ENCODE measurements at regions not wholly inside any gene's neighbourhood (a gene's known extent, or its start where the extent isn't known, plus 50 kb on each side); places are given as distances from the start of the nearest gene placed in this dataset.

- H3K4me3 ChIP-seq (ENCODE audit: low read length): no peak overlapping the region
- no peak for DNase-seq (ENCODE audit: low read depth, low spot score)
Measured at GRCh38 chr2:215684448-215685237, 248.8 kb upstream of the FN1 start.

GRCh38 chr2:215683295-215683694 is 247.4 kb upstream of the FN1 start:
- DNase-seq (ENCODE audit: low read depth, low spot score): no peak
- no peak overlapping the region for H3K4me3 ChIP-seq (ENCODE audit: low read length)

- no peak overlapping the region for H3K4me3 ChIP-seq (ENCODE audit: low read length)
- no peak for DNase-seq (ENCODE audit: low read depth, low spot score)
Measured at GRCh38 chr2:215681799-215682596, 246.1 kb upstream of the FN1 start.

- no peak overlapping the region for H3K4me3 ChIP-seq (ENCODE audit: low read length)
- peak; percentile 88 for DNase-seq (ENCODE audit: low read depth, low spot score)
Measured at GRCh38 chr2:215680605-215681598, 245.0 kb upstream of the FN1 start.

- no peak overlapping the region for H3K4me3 ChIP-seq (ENCODE audit: low read length)
- no peak for DNase-seq (ENCODE audit: low read depth, low spot score)
Measured at GRCh38 chr2:215678094-215678493, 242.2 kb upstream of the FN1 start.

GRCh38 chr2:215677481-215677880 is 241.6 kb upstream of the FN1 start:
- H3K4me3 ChIP-seq (ENCODE audit: low read length): no peak overlapping the region
- DNase-seq (ENCODE audit: low read depth, low spot score): no peak

- H3K4me3 ChIP-seq (ENCODE audit: low read length): no peak overlapping the region
- no peak for DNase-seq (ENCODE audit: low read depth, low spot score)
Measured at GRCh38 chr2:215672406-215672805, 236.5 kb upstream of the FN1 start.

- no peak overlapping the region for H3K4me3 ChIP-seq (ENCODE audit: low read length)
- no peak for DNase-seq (ENCODE audit: low read depth, low spot score)
Measured at GRCh38 chr2:215671691-215672090, 235.8 kb upstream of the FN1 start.

GRCh38 chr2:215671244-215671643 is 235.4 kb upstream of the FN1 start:
- H3K4me3 ChIP-seq (ENCODE audit: low read length): no peak overlapping the region
- no peak for DNase-seq (ENCODE audit: low read depth, low spot score)

- DNase-seq (ENCODE audit: low read depth, low spot score): no peak
- H3K4me3 ChIP-seq (ENCODE audit: low read length): no peak overlapping the region
Measured at GRCh38 chr2:215670396-215670795, 234.5 kb upstream of the FN1 start.

GRCh38 chr2:215668378-215668775 is 232.5 kb upstream of the FN1 start:
- H3K4me3 ChIP-seq (ENCODE audit: low read length): no peak overlapping the region
- DNase-seq (ENCODE audit: low read depth, low spot score): no peak

GRCh38 chr2:215667585-215668377 is 231.9 kb upstream of the FN1 start:
- H3K4me3 ChIP-seq (ENCODE audit: low read length): no peak overlapping the region
- no peak for DNase-seq (ENCODE audit: low read depth, low spot score)

GRCh38 chr2:215664847-215665525 is 229.1 kb upstream of the FN1 start:
- DNase-seq (ENCODE audit: low read depth, low spot score): no peak
- no peak overlapping the region for H3K4me3 ChIP-seq (ENCODE audit: low read length)

- DNase-seq (ENCODE audit: low read depth, low spot score): no peak
- H3K4me3 ChIP-seq (ENCODE audit: low read length): no peak overlapping the region
Measured at GRCh38 chr2:215662715-215663114, 226.8 kb upstream of the FN1 start.

GRCh38 chr2:215660687-215661086 is 224.8 kb upstream of the FN1 start:
- DNase-seq (ENCODE audit: low read depth, low spot score): no peak
- H3K4me3 ChIP-seq (ENCODE audit: low read length): no peak overlapping the region

- DNase-seq (ENCODE audit: low read depth, low spot score): no peak
- H3K4me3 ChIP-seq (ENCODE audit: low read length): no peak overlapping the region
Measured at GRCh38 chr2:215659650-215660049, 223.8 kb upstream of the FN1 start.

- no peak for DNase-seq (ENCODE audit: low read depth, low spot score)
Measured at GRCh38 chr2:215658635-215659305, 222.9 kb upstream of the FN1 start.

GRCh38 chr2:215657844-215658243 is 222.0 kb upstream of the FN1 start:
- no peak for DNase-seq (ENCODE audit: low read depth, low spot score)
- H3K4me3 ChIP-seq (ENCODE audit: low read length): no peak overlapping the region

More at GRCh38 chr2:215658635-215659305, 222.9 kb upstream of the FN1 start:
- H3K4me3 ChIP-seq (ENCODE audit: low read length): no peak overlapping the region

Measured in Jurkat, Clone E6-1 (cell line).